ENCODE measurements at regions not wholly inside any gene's neighbourhood (a gene's known extent, or its start where the extent isn't known, plus 50 kb on each side); places are given as distances from the start of the nearest gene placed in this dataset.

- Mint-ChIP-seq H3K4me1 (no peaks in the 10 kb centered on the region), H3K36me3 (ENCODE audit: low read depth) (no peaks in the 10 kb centered on the region)
Measured at GRCh38 chr17:33451221-33451620, 158.1 kb upstream of the ASIC2 start.

DNA sequence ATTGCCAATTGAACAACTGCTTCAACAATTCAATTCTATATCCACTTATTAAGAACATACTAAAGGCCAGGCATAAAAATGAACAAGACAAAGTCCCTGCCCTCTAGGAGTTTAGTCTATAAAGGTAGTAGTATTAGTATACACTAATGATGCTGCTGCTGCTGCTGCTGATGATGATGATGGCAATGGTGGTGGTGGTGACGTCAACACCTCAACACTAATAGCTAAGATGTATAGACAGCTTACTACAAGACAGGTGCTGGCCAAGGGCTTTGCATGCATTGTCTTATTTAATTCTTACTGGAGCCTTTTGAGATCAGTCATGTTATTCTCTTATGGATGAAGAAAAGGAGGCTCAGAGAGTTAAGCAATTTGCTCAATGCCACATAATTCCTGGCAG is 164.4 kb upstream of the ASIC2 start:
- H3K9me3 Mint-ChIP-seq (ENCODE audit: low read depth), result no peaks in the 10 kb centered on the region
- CTCF ChIA-PET, result interaction anchor here (0.7 kb wide), 1 partner anchor 739 kb away, joined by 4 read pairs; no protein-coding TSS in a partner anchor
- ATAC-seq, result no peak
- H3K4me3 Mint-ChIP-seq, result no peak overlapping the region
- no peak overlapping the region for H3K27ac Mint-ChIP-seq
- H3K27me3 Mint-ChIP-seq, result peaks cover 14% of the 10 kb centered on the region
- no peak for DNase-seq
- no peaks in the 10 kb centered on the region for H3K4me1 Mint-ChIP-seq
- no peaks in the 10 kb centered on the region for H3K36me3 Mint-ChIP-seq (ENCODE audit: low read depth)
- POLR2A ChIA-PET, result interaction anchor here (0.7 kb wide), 1 partner anchor 98 kb away, joined by 3 read pairs; no protein-coding TSS in a partner anchor
- intact Hi-C loops (cut with DNase I, micrococcal nuclease), result loop anchor here in 1 of 2 experiments (10.0 kb wide), 1 partner anchor 63 kb away; no protein-coding TSS in a partner anchor

More at GRCh38 chr17:33451221-33451620, 158.1 kb upstream of the ASIC2 start:
- H3K9me3 Mint-ChIP-seq (ENCODE audit: low read depth), result no peaks in the 10 kb centered on the region
- H3K27me3 Mint-ChIP-seq, result peaks cover 6% of the 10 kb centered on the region
- CTCF ChIA-PET, result no interaction called here
- ATAC-seq, result no peak
- DNase-seq, result no peak
- POLR2A ChIA-PET, result interaction anchor here (0.7 kb wide), 1 partner anchor 9 kb away, joined by 3 read pairs; no protein-coding TSS in a partner anchor
- no peak overlapping the region for H3K27ac Mint-ChIP-seq
- H3K4me3 Mint-ChIP-seq, result no peak overlapping the region
- intact Hi-C loops (cut with DNase I, micrococcal nuclease), result loop anchor here in 1 of 2 experiments (10.0 kb wide), 1 partner anchor 56 kb away; no protein-coding TSS in a partner anchor

- H3K36me3 Mint-ChIP-seq (ENCODE audit: low read depth), result no peaks in the 10 kb centered on the region
- POLR2A ChIA-PET, result interaction anchor here (0.6 kb wide), 1 partner anchor 8 kb away, joined by 3 read pairs; no protein-coding TSS in a partner anchor
- H3K4me1 Mint-ChIP-seq, result no peaks in the 10 kb centered on the region
- no peak for ATAC-seq
- H3K27ac Mint-ChIP-seq, result no peak overlapping the region
- peaks cover 14% of the 10 kb centered on the region for H3K27me3 Mint-ChIP-seq
- DNase-seq, result no peak
- CTCF ChIA-PET, result interaction anchor here (0.6 kb wide), 1 partner anchor 69 kb away, joined by 3 read pairs; no protein-coding TSS in a partner anchor
- H3K9me3 Mint-ChIP-seq (ENCODE audit: low read depth), result no peaks in the 10 kb centered on the region
- no peak overlapping the region for H3K4me3 Mint-ChIP-seq
- intact Hi-C loops (cut with DNase I, micrococcal nuclease), result loop anchor here in 1 of 2 experiments (10.0 kb wide), 1 partner anchor 65 kb away; no protein-coding TSS in a partner anchor
Measured at GRCh38 chr17:33459078-33459940, 166.2 kb upstream of the ASIC2 start.

DNA sequence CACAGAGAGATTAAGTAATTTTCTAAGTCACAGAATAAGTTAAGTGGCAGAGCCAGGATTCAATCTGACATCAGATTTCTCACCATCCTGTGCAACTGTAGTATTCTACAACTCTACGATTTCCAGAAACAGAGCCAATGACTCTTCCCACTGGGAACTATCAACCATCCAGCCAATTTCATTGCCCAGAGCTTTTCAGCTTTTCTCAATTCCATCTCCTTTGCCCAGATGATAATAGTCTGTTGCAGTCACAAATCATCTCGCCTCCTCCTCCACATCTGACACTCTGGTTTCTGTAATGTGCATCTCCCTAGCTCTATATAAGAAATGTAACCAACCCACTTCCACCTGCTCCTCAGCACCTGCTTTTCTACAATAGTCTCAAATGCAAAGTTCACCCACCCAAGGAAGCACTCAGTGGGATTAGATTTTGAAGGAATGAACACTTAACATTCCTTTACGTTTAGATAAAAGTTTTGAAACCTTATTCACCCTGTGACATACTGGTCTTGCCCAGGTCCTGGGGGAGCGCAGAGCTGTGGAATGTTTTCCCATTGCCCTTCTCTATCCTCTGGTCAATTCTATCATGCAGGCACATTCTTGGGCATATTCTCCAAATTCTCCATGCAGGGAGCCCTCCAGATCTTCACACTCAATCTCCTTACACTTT is 167.8 kb upstream of the ASIC2 start:
- no peaks in the 10 kb centered on the region for H3K36me3 Mint-ChIP-seq (ENCODE audit: low read depth)
- H3K4me1 Mint-ChIP-seq, result no peaks in the 10 kb centered on the region
- H3K27me3 Mint-ChIP-seq, result peaks cover 12% of the 10 kb centered on the region
- POLR2A ChIA-PET, result no interaction called here
- no peak for DNase-seq
- CTCF ChIA-PET, result no interaction called here
- no peak overlapping the region for H3K27ac Mint-ChIP-seq
- H3K9me3 Mint-ChIP-seq (ENCODE audit: low read depth), result no peaks in the 10 kb centered on the region
- ATAC-seq, result no peak
- H3K4me3 Mint-ChIP-seq, result no peak overlapping the region
- intact Hi-C loops (cut with DNase I, micrococcal nuclease), result no loop called here

DNA sequence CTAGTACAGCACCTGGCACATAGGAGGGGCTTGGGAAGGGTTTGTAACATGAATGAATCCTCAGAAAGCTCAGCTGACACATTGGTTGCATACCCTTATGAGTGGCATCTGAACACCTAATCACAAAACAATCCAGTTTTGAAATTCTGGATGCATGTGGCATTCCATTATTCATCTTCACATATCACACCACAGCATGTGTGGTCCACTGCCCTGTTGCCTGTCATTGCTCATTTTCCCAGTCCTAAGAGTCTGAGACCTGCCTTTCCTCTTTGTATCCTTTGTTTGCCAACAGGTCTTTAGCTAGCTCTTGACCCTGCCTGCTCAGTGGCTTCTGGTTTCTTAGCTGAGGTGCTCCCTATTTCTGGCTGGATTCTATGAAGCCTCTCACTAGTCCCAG is 170.8 kb upstream of the ASIC2 start:
- no peaks in the 10 kb centered on the region for H3K36me3 Mint-ChIP-seq (ENCODE audit: low read depth)
- POLR2A ChIA-PET, result no interaction called here
- no peaks in the 10 kb centered on the region for H3K9me3 Mint-ChIP-seq (ENCODE audit: low read depth)
- peaks cover 10% of the 10 kb centered on the region for H3K27me3 Mint-ChIP-seq
- DNase-seq (no peak), ATAC-seq (no peak)
- CTCF ChIA-PET, result no interaction called here
- no peak overlapping the region for H3K27ac Mint-ChIP-seq
- no peak overlapping the region for H3K4me3 Mint-ChIP-seq
- H3K4me1 Mint-ChIP-seq, result no peaks in the 10 kb centered on the region
- intact Hi-C loops (cut with DNase I, micrococcal nuclease), result no loop called here

DNA sequence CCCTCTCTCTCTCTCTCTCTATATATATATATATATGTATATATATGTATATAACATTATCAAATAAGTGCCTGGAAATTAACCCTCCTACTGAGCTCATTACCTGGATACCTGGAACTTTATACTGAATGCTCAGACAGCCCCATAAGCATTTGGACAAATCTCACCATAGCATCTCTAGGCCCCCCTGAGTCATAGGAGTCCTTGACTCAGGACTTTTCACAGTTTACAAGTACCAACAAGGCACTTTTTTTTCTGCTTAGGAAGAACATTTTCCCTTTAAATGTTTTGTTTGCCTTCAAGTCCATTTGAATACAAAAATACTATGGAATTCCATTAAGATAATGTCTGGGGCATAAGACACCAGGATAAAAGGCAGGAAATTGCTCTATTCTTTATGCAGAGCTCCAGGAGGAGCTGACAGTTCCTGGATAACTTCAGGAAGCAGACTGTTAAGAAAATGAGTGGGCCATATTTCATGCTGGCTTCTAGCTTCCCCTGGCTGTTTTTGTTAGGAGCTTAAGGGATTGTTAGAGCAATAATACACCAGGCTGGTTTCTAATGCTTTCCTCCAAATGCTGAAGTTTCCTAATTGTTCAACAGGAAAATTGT is 171.7 kb upstream of the ASIC2 start:
- peaks cover 10% of the 10 kb centered on the region for H3K27me3 Mint-ChIP-seq
- H3K4me3 Mint-ChIP-seq, result no peak overlapping the region
- no peak overlapping the region for H3K27ac Mint-ChIP-seq
- DNase-seq (no peak), ATAC-seq (no peak)
- ChIA-PET POLR2A (no interaction called here), CTCF (no interaction called here)
- no peaks in the 10 kb centered on the region for H3K9me3 Mint-ChIP-seq (ENCODE audit: low read depth)
- no peaks in the 10 kb centered on the region for H3K4me1 Mint-ChIP-seq
- H3K36me3 Mint-ChIP-seq (ENCODE audit: low read depth), result no peaks in the 10 kb centered on the region
- intact Hi-C loops (cut with DNase I, micrococcal nuclease), result no loop called here

- ChIA-PET CTCF (interaction anchor here (0.6 kb wide), 1 partner anchor 24 kb away, joined by 3 read pairs; no protein-coding TSS in a partner anchor), POLR2A (no interaction called here)
- Mint-ChIP-seq H3K36me3 (ENCODE audit: low read depth) (no peaks in the 10 kb centered on the region), H3K4me1 (no peaks in the 10 kb centered on the region), H3K27ac (no peak overlapping the region), H3K9me3 (ENCODE audit: low read depth) (no peaks in the 10 kb centered on the region), H3K4me3 (no peak overlapping the region), H3K27me3 (peaks cover 9% of the 10 kb centered on the region)
- no peak for ATAC-seq
- DNase-seq, result no peak
- intact Hi-C loops (cut with DNase I, micrococcal nuclease), result no loop called here
Measured at GRCh38 chr17:33469421-33469820, 176.3 kb upstream of the ASIC2 start.

- intact Hi-C loops (cut with DNase I, micrococcal nuclease), result no loop called here
- DNase-seq (no peak), ATAC-seq (no peak)
- Mint-ChIP-seq H3K27me3 (peaks cover 9% of the 10 kb centered on the region), H3K27ac (no peak overlapping the region), H3K4me3 (no peak overlapping the region), H3K4me1 (no peaks in the 10 kb centered on the region), H3K36me3 (ENCODE audit: low read depth) (no peaks in the 10 kb centered on the region), H3K9me3 (ENCODE audit: low read depth) (no peaks in the 10 kb centered on the region)
- POLR2A ChIA-PET, result no interaction called here
- CTCF ChIA-PET, result interaction anchor here (0.6 kb wide), 1 partner anchor 23 kb away, joined by 3 read pairs; no protein-coding TSS in a partner anchor
Measured at GRCh38 chr17:33469911-33470310, 176.8 kb upstream of the ASIC2 start.

- no peak for ATAC-seq
- no peak for DNase-seq
- H3K27me3 Mint-ChIP-seq, result peaks cover 4% of the 10 kb centered on the region
- H3K4me3 Mint-ChIP-seq, result no peak overlapping the region
- H3K4me1 Mint-ChIP-seq, result no peaks in the 10 kb centered on the region
- no peaks in the 10 kb centered on the region for H3K9me3 Mint-ChIP-seq (ENCODE audit: low read depth)
- intact Hi-C loops (cut with DNase I, micrococcal nuclease), result no loop called here
- no peak overlapping the region for H3K27ac Mint-ChIP-seq
- no peaks in the 10 kb centered on the region for H3K36me3 Mint-ChIP-seq (ENCODE audit: low read depth)
- ChIA-PET CTCF (no interaction called here), POLR2A (no interaction called here)
Measured at GRCh38 chr17:33473061-33473460, 180.0 kb upstream of the ASIC2 start.

GRCh38 chr17:33474789-33475188 is 181.7 kb upstream of the ASIC2 start:
- no peaks in the 10 kb centered on the region for H3K9me3 Mint-ChIP-seq (ENCODE audit: low read depth)
- H3K27me3 Mint-ChIP-seq, result peaks cover 4% of the 10 kb centered on the region
- ChIA-PET POLR2A (no interaction called here), CTCF (no interaction called here)
- intact Hi-C loops (cut with DNase I, micrococcal nuclease), result loop anchor here in 1 of 2 experiments (5.0 kb wide), 1 partner anchor 53 kb away; no protein-coding TSS in a partner anchor
- H3K27ac Mint-ChIP-seq, result no peak overlapping the region
- no peaks in the 10 kb centered on the region for H3K36me3 Mint-ChIP-seq (ENCODE audit: low read depth)
- DNase-seq (no peak), ATAC-seq (no peak)
- no peak overlapping the region for H3K4me3 Mint-ChIP-seq
- no peaks in the 10 kb centered on the region for H3K4me1 Mint-ChIP-seq

DNA sequence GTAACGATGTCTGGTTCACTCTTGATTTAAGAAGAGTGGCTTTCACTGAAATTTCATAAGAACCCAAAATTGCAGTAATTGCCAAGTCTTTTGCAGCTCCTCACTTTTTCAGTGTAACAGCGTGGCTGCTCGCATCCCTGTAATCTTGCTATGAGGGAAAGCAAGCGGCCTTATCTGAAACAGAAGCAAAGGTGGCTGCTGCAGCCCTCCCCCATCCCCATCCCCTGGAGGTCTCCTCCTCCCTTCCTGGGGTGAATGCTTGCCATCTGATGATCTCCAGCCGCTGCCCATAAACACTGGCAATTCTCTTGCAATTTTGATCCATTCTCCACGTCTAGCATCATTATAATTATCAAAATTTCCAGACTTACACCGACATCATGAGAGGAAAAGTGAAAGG is 182.5 kb upstream of the ASIC2 start:
- DNase-seq (no peak), ATAC-seq (no peak)
- Mint-ChIP-seq H3K36me3 (ENCODE audit: low read depth) (no peaks in the 10 kb centered on the region), H3K27ac (no peak overlapping the region), H3K27me3 (peaks cover 4% of the 10 kb centered on the region), H3K4me3 (no peak overlapping the region), H3K9me3 (ENCODE audit: low read depth) (no peaks in the 10 kb centered on the region), H3K4me1 (no peaks in the 10 kb centered on the region)
- CTCF ChIA-PET, result no interaction called here
- intact Hi-C loops (cut with DNase I, micrococcal nuclease), result loop anchor here in 1 of 2 experiments (5.0 kb wide), 1 partner anchor 52 kb away; no protein-coding TSS in a partner anchor
- POLR2A ChIA-PET, result no interaction called here

All from activated CD4-positive, alpha-beta T cell treated with anti-CD3 and anti-CD28 coated beads for 36 hours (primary cell).